Fibroblast of lung (primary cell): ENCODE measurements at regions not wholly inside any gene's neighbourhood (a gene's known extent, or its start where the extent isn't known, plus 50 kb on each side); places are given as distances from the start of the nearest gene placed in this dataset.

Experiments
- DNase-seq, 2 donors: peaks; one replicate each; pipeline versions ENCODE4 v3.0.0 to v3.0.0-alpha.2; 2010; ENCODE audit warnings: low read depth in 2 of 2
- H2AFZ ChIP-seq: 2 replicates; pipeline ENCODE4 v1.5.1; 2012; ENCODE audit warnings: low read length, control low read depth, inconsistent platforms
- H3K27ac ChIP-seq: 2 replicates; pipeline ENCODE4 v1.5.1; 2011; ENCODE audit warnings: low read length, control low read depth; ENCODE audit not compliant: insufficient read depth
- H3K27me3 ChIP-seq: 2 replicates; pipeline ENCODE4 v1.5.1; 2011; ENCODE audit warnings: mild to moderate bottlenecking, low read length; ENCODE audit not compliant: control insufficient read depth, insufficient read depth
- H3K36me3 ChIP-seq: 2 replicates; pipeline ENCODE4 v1.5.1; 2011; ENCODE audit warnings: low read length; ENCODE audit not compliant: control insufficient read depth, insufficient read depth
- H3K4me1 ChIP-seq: 2 replicates; pipeline ENCODE4 v1.5.1; 2011; ENCODE audit warnings: low read length; ENCODE audit not compliant: control insufficient read depth, insufficient read depth; ENCODE audit errors: extremely low read depth
- H3K4me2 ChIP-seq: 2 replicates; pipeline ENCODE4 v1.5.1; 2011; ENCODE audit warnings: low read length, control low read depth; ENCODE audit not compliant: insufficient read depth; ENCODE audit errors: extremely low read depth
- H3K4me3 ChIP-seq, 4 experiments: fragments of 200-600 bp in 1 of 4; sonication (generic) in 1 of 4; replicated peaks in 1 of 4; 2 replicates each; pipeline ENCODE4 v1.5.1; 2011 to 2016; ENCODE audit warnings: low read length in 4 of 4, low read depth in 3 of 4, mild to moderate bottlenecking in 3 of 4, control low read depth in 2 of 4, inconsistent platforms in 1 of 4, mixed read lengths in 1 of 4; ENCODE audit not compliant: insufficient read depth in 1 of 4; ENCODE audit errors: control extremely low read depth in 1 of 4
- H3K79me2 ChIP-seq: 2 replicates; pipeline ENCODE4 v1.5.1; 2012; ENCODE audit warnings: mild to moderate bottlenecking, low read length, inconsistent platforms; ENCODE audit not compliant: control insufficient read depth, insufficient read depth
- H3K9ac ChIP-seq: 2 replicates; pipeline ENCODE4 v1.5.1; 2011; ENCODE audit warnings: mild to moderate bottlenecking, low read length, control low read depth; ENCODE audit not compliant: insufficient read depth
- H3K9me3 ChIP-seq: 2 replicates; pipeline ENCODE4 v1.5.1; 2012; ENCODE audit warnings: low read depth, low read length; ENCODE audit not compliant: control insufficient read depth, insufficient read depth
- H4K20me1 ChIP-seq: 2 replicates; pipeline ENCODE4 v1.5.1; 2011; ENCODE audit warnings: low read length; ENCODE audit not compliant: control insufficient read depth, insufficient read depth; ENCODE audit errors: extremely low read depth
- CTCF ChIP-seq, 2 donors: IDR thresholded peaks in 1 of 2; conservative IDR thresholded peaks in 1 of 2; 1 replicate in 1 of 2; 2 replicates in 1 of 2; pipeline ENCODE4 v1.5.1; 2011 to 2012; ENCODE audit warnings: low read length in 2 of 2, control low read depth in 1 of 2, inconsistent platforms in 1 of 2, low read depth in 1 of 2, mild to moderate bottlenecking in 1 of 2
- EZH2 ChIP-seq: IDR thresholded peaks from 2 replicates; pipeline ENCODE4 v1.5.1; 2012; ENCODE audit warnings: low read length, control low read depth, mild to moderate bottlenecking; ENCODE audit errors: missing control alignments

GRCh38 chr1:68677684-68678351, 180.9 kb upstream of the DEPDC1 start:
- Histone ChIP-seq H3K79me2 (no peaks in the 10 kb centered on the region), H4K20me1 (no peaks in the 10 kb centered on the region), H3K4me1 (no peaks in the 10 kb centered on the region), H3K36me3 (no peaks in the 10 kb centered on the region), H3K4me2 (no peak overlapping the region), H3K27me3 (no peaks in the 10 kb centered on the region), H3K4me3 (no peak overlapping the region), H3K27ac (no peak overlapping the region), H3K9me3 (no peaks in the 10 kb centered on the region), H3K9ac (no peak overlapping the region), H2AFZ (no peak overlapping the region)
- TF ChIP-seq CTCF (conservative IDR thresholded peaks at IDR 0.05 in 1 of 2, IDR thresholded peaks at IDR 0.05 in 1 of 2; ENCODE audit: low read depth in 1 of 2, low read length in 2 of 2), result no peak
- TF ChIP-seq EZH2, result no peak
- no peak for DNase-seq

GRCh38 chr1:68696221-68696620, 199.3 kb upstream of the DEPDC1 start:
- Histone ChIP-seq H3K36me3 (no peaks in the 10 kb centered on the region), H3K27me3 (no peaks in the 10 kb centered on the region), H4K20me1 (no peaks in the 10 kb centered on the region), H2AFZ (no peak overlapping the region), H3K9me3 (no peaks in the 10 kb centered on the region), H3K4me2 (no peak overlapping the region), H3K27ac (no peak overlapping the region), H3K79me2 (no peaks in the 10 kb centered on the region), H3K9ac (no peak overlapping the region), H3K4me1 (no peaks in the 10 kb centered on the region), H3K4me3 (no peak overlapping the region)
- no peak for DNase-seq
- TF ChIP-seq EZH2 (no peak), CTCF (conservative IDR thresholded peaks at IDR 0.05 in 1 of 2, IDR thresholded peaks at IDR 0.05 in 1 of 2; ENCODE audit: low read depth in 1 of 2, low read length in 2 of 2) (no peak)

GRCh38 chr1:68703921-68704354, 207.1 kb upstream of the DEPDC1 start:
- Histone ChIP-seq H4K20me1 (no peaks in the 10 kb centered on the region), H3K4me3 (no peak overlapping the region), H3K4me1 (no peaks in the 10 kb centered on the region), H3K27me3 (no peaks in the 10 kb centered on the region), H3K36me3 (no peaks in the 10 kb centered on the region), H3K9me3 (no peaks in the 10 kb centered on the region), H3K9ac (no peak overlapping the region), H2AFZ (no peak overlapping the region), H3K27ac (no peak overlapping the region), H3K4me2 (no peak overlapping the region), H3K79me2 (no peaks in the 10 kb centered on the region)
- DNase-seq, result no peak
- TF ChIP-seq CTCF (conservative IDR thresholded peaks at IDR 0.05 in 1 of 2, IDR thresholded peaks at IDR 0.05 in 1 of 2; ENCODE audit: low read depth in 1 of 2, low read length in 2 of 2), result no peak
- TF ChIP-seq EZH2, result no peak
